RWPE1 (cell line): ENCODE measurements at regions not wholly inside any gene's neighbourhood (a gene's known extent, or its start where the extent isn't known, plus 50 kb on each side); places are given as distances from the start of the nearest gene placed in this dataset.

Source experiments
- CTCF ChIA-PET: fragments of 350-600 bp; sonication (Branson Sonifier 250); formaldehyde crosslinking; extraction: SDS; loops from one replicate; lab custom pipeline; 2021; lab: Yijun Ruan, JAX
- POLR2A ChIA-PET: fragments of 400-600 bp; formaldehyde crosslinking; extraction: SDS; loops from one replicate; lab custom pipeline; 2020; ENCODE audit warnings: antibody characterized with exemption; ENCODE audit not compliant: low non-redundant PET; lab: Yijun Ruan, JAX
- DNase-seq: peaks from one replicate; pipeline ENCODE4 v3.0.0; 2012; ENCODE audit warnings: low spot score
- H3K27ac ChIP-seq: fragments of 450-650 bp; 2 replicates; pipeline ENCODE4 v1.5.1; 2017
- CTCF ChIP-seq: fragments of 450-650 bp; conservative IDR thresholded peaks from 2 replicates; pipeline ENCODE4 v1.5.1; 2017; ENCODE audit warnings: low read depth, mild to moderate bottlenecking

- H3K27ac ChIP-seq = no peak overlapping the region
- CTCF ChIA-PET = interaction anchor here (1.0 kb wide), 1 partner anchor 302 kb away, joined by 4 read pairs; no protein-coding TSS in a partner anchor
- TF ChIP-seq CTCF = no peak
- no peak for DNase-seq
- POLR2A ChIA-PET = no interaction called here
Measured at GRCh38 chr7:98541101-98541500, 76.0 kb upstream of the NPTX2 start.

DNA sequence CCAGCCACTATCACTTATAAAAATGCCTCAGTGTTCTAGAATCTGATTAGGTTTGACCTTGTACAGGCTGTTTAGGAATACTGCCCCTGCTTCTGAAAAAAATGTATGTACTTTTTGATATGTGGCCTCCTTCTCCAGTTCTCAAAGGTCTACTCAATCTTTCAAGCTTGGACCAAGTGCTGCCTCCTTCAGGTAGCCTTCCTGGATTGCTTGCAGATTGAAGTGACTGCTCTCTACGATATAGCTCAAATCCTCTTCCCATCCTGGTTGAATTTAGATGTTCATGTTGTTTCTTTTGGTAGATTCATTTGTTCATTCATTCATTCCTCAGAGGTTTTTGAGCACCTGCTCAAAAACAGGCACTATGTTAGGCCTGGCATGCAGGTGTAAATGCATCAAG, 77.2 kb upstream of the NPTX2 start:
- ChIA-PET CTCF (interaction anchor here (0.6 kb wide), 1 partner anchor 39 kb away, joined by 5 read pairs; no protein-coding TSS in a partner anchor), POLR2A (no interaction called here)
- H3K27ac ChIP-seq = no peak overlapping the region
- DNase-seq = no peak
- TF ChIP-seq CTCF = no peak

- TF ChIP-seq CTCF = no peak
- no peak overlapping the region for H3K27ac ChIP-seq
- ChIA-PET POLR2A (no interaction called here), CTCF (interaction anchor here (0.7 kb wide), 1 partner anchor 787 kb away, joined by 3 read pairs; no protein-coding TSS in a partner anchor)
- DNase-seq = no peak
Measured at GRCh38 chr7:98536803-98537202, 80.3 kb upstream of the NPTX2 start.

- CTCF ChIA-PET = no interaction called here
- H3K27ac ChIP-seq = no peak overlapping the region
- TF ChIP-seq CTCF = no peak
- no peak for DNase-seq
- POLR2A ChIA-PET = no interaction called here
Measured at GRCh38 chr7:98534493-98534892, 82.6 kb upstream of the NPTX2 start.

GRCh38 chr7:98531717-98532116, 85.4 kb upstream of the NPTX2 start:
- H3K27ac ChIP-seq = no peak overlapping the region
- no peak for DNase-seq
- ChIA-PET POLR2A (no interaction called here), CTCF (no interaction called here)
- no peak for TF ChIP-seq CTCF

GRCh38 chr7:98528079-98528478, 89.0 kb upstream of the NPTX2 start:
- ChIA-PET CTCF (no interaction called here), POLR2A (no interaction called here)
- DNase-seq = no peak
- TF ChIP-seq CTCF = no peak
- H3K27ac ChIP-seq = no peak overlapping the region
